Natural killer cell (primary cell): ENCODE measurements at regions not wholly inside any gene's neighbourhood (a gene's known extent, or its start where the extent isn't known, plus 50 kb on each side); places are given as distances from the start of the nearest gene placed in this dataset.

Experiments used
- ATAC-seq, 3 donors: fragments of 150-1000 bp in 2 of 3; fragments of 200-7000 bp in 1 of 3; cut with Tn5 transposase; 1 replicate in 1 of 3; 2 replicates in 2 of 3; pipeline ENCODE4 v1.10.0; 2021; ENCODE audit warnings: mild to moderate bottlenecking in 2 of 3, moderate library complexity in 2 of 3
- DNase-seq, 2 donors: peaks; one replicate each; pipeline versions ENCODE4 v3.0.0 to v3.0.0-alpha.2; 2013 to 2021; ENCODE audit warnings: mixed read lengths in 1 of 2
- H3K27ac ChIP-seq: one replicate; pipeline ENCODE4 v1.5.1; 2013; ENCODE audit warnings: mild to moderate bottlenecking, low read length
- H3K27me3 ChIP-seq: one replicate; pipeline ENCODE4 v1.6.1; 2013; ENCODE audit warnings: low read length; ENCODE audit not compliant: control insufficient read depth, insufficient read depth
- H3K36me3 ChIP-seq: one replicate; pipeline ENCODE4 v1.6.1; 2013; ENCODE audit warnings: low read length; ENCODE audit not compliant: control insufficient read depth, insufficient read depth
- H3K4me1 ChIP-seq: one replicate; pipeline ENCODE4 v1.6.1; 2013; ENCODE audit warnings: low read length; ENCODE audit not compliant: control insufficient read depth, insufficient read depth
- H3K4me3 ChIP-seq: one replicate; pipeline ENCODE4 v1.5.1; 2013; ENCODE audit warnings: low read length
- H3K9me3 ChIP-seq: one replicate; pipeline ENCODE4 v1.6.1; 2013; ENCODE audit warnings: low read length; ENCODE audit not compliant: control insufficient read depth, insufficient read depth
- H3K27ac Mint-ChIP-seq, 2 donors: one replicate each; pipeline ENCODE4 v1.8.0; 2022; ENCODE audit warnings: mild to moderate bottlenecking in 2 of 2, mixed read lengths in 2 of 2, moderate library complexity in 1 of 2
- H3K27me3 Mint-ChIP-seq, 2 donors: one replicate each; pipeline ENCODE4 v1.8.0; 2022; ENCODE audit warnings: low read depth in 2 of 2, mixed read lengths in 2 of 2
- H3K36me3 Mint-ChIP-seq: one replicate; pipeline ENCODE4 v1.8.0; 2022; ENCODE audit warnings: mixed read lengths
- H3K4me1 Mint-ChIP-seq, 2 donors: one replicate each; pipeline ENCODE4 v1.8.0; 2022; ENCODE audit warnings: mixed read lengths in 2 of 2
- H3K4me3 Mint-ChIP-seq: one replicate; pipeline ENCODE4 v1.8.0; 2022; ENCODE audit warnings: mild to moderate bottlenecking, moderate library complexity, mixed read lengths
- H3K9me3 Mint-ChIP-seq, 2 donors: one replicate each; pipeline ENCODE4 v1.8.0; 2022; ENCODE audit warnings: mixed read lengths in 2 of 2
- CTCF ChIP-seq: fragments of 200-600 bp; IDR thresholded peaks from one replicate; pipeline ENCODE4 v1.8.0; 2022; ENCODE audit warnings: antibody characterized with exemption
- WGBS: methylation state at CpG from one replicate; pipeline ENCODE4 v1.1.7; 2013; ENCODE audit warnings: missing lambda C conversion rate; ENCODE audit not compliant: insufficient coverage; 5-methylcytosine and 5-hydroxymethylcytosine counted together
- intact Hi-C: fragments of 100-400 bp; cut with micrococcal nuclease; formaldehyde crosslinking; loops from one replicate; pipeline ENCODE4 v1.14.2; 2022

- Histone ChIP-seq H3K4me3 (no peak overlapping the region), H3K27ac (no peak overlapping the region), H3K9me3 (no peaks in the 10 kb centered on the region), H3K27me3 (no peaks in the 10 kb centered on the region), H3K36me3 (no peaks in the 10 kb centered on the region), H3K4me1 (no peaks in the 10 kb centered on the region)
- no peak for TF ChIP-seq CTCF
- Mint-ChIP-seq H3K4me3 (no peak overlapping the region), H3K27ac (no peak overlapping the region), H3K9me3 (peaks cover 19 to 26% of the 10 kb centered on the region in 2 donors), H3K27me3 (no peaks in the 10 kb centered on the region), H3K4me1 (no peaks in the 10 kb centered on the region), H3K36me3 (no peaks in the 10 kb centered on the region)
- intact Hi-C loops: no loop called here
- WGBS: 55% methylated on average over 2 of the region's 5 CpGs
- DNase-seq (no peak), ATAC-seq (no peak)
Measured at GRCh38 chr17:54745862-54746261, 154.8 kb upstream of the TOM1L1 start.

GRCh38 chr17:54749157-54749556 lies 151.5 kb upstream of the TOM1L1 start:
- intact Hi-C loops: no loop called here
- Mint-ChIP-seq H3K4me3 (no peak overlapping the region), H3K36me3 (no peaks in the 10 kb centered on the region), H3K4me1 (no peaks in the 10 kb centered on the region), H3K27ac (no peak overlapping the region), H3K9me3 (peaks cover 11 to 19% of the 10 kb centered on the region in 2 donors), H3K27me3 (no peaks in the 10 kb centered on the region)
- Histone ChIP-seq H3K9me3 (no peaks in the 10 kb centered on the region), H3K4me3 (no peak overlapping the region), H3K4me1 (no peaks in the 10 kb centered on the region), H3K36me3 (no peaks in the 10 kb centered on the region), H3K27me3 (no peaks in the 10 kb centered on the region), H3K27ac (no peak overlapping the region)
- ATAC-seq: no peak
- TF ChIP-seq CTCF: no peak
- WGBS: 41% methylated on average over 1 of the region's 1 CpG
- DNase-seq: no peak

- no peaks in the 10 kb centered on the region for H3K27me3 Mint-ChIP-seq
- no peaks in the 10 kb centered on the region for H3K4me1 Mint-ChIP-seq
- H3K9me3 Mint-ChIP-seq: peaks cover 4 to 9% of the 10 kb centered on the region in 2 donors
- no peaks in the 10 kb centered on the region for H3K36me3 ChIP-seq
- no peak overlapping the region for H3K27ac ChIP-seq
- H3K4me3 Mint-ChIP-seq: no peak overlapping the region
- intact Hi-C loops: no loop called here
- H3K9me3 ChIP-seq: no peaks in the 10 kb centered on the region
- no peak for ATAC-seq
- H3K27ac Mint-ChIP-seq: no peak overlapping the region
- no peak for TF ChIP-seq CTCF
- 74% methylated on average over 13 of the region's 15 CpGs for WGBS
- no peaks in the 10 kb centered on the region for H3K27me3 ChIP-seq
- no peaks in the 10 kb centered on the region for H3K4me1 ChIP-seq
- no peak for DNase-seq
- no peak overlapping the region for H3K4me3 ChIP-seq
- H3K36me3 Mint-ChIP-seq: no peaks in the 10 kb centered on the region
Measured at GRCh38 chr17:54754560-54754959, 146.1 kb upstream of the TOM1L1 start.

GRCh38 chr17:54760836-54761235 lies 139.8 kb upstream of the TOM1L1 start:
- no CpG with 5 or more reads among the region's 3 CpGs for WGBS
- H3K36me3 Mint-ChIP-seq: peaks cover 9% of the 10 kb centered on the region
- H3K4me1 ChIP-seq: no peaks in the 10 kb centered on the region

More at GRCh38 chr17:54760836-54761235, 139.8 kb upstream of the TOM1L1 start:
- H3K9me3 Mint-ChIP-seq: peaks cover 7 to 13% of the 10 kb centered on the region in 2 donors
- no peak overlapping the region for H3K4me3 ChIP-seq
- H3K27me3 Mint-ChIP-seq: no peaks in the 10 kb centered on the region
- intact Hi-C loops: no loop called here
- no peak for DNase-seq
- no peaks in the 10 kb centered on the region for H3K27me3 ChIP-seq
- H3K36me3 ChIP-seq: no peaks in the 10 kb centered on the region
- no peak overlapping the region for H3K27ac Mint-ChIP-seq
- no peaks in the 10 kb centered on the region for H3K9me3 ChIP-seq
- no peaks in the 10 kb centered on the region for H3K4me1 Mint-ChIP-seq
- H3K27ac ChIP-seq: no peak overlapping the region
- TF ChIP-seq CTCF: no peak
- no peak overlapping the region for H3K4me3 Mint-ChIP-seq
- ATAC-seq: no peak
